HUES6 (cell line): ENCODE measurements at regions not wholly inside any gene's neighbourhood (a gene's known extent, or its start where the extent isn't known, plus 50 kb on each side); places are given as distances from the start of the nearest gene placed in this dataset.

Experiments used
- H3K27ac ChIP-seq: 2 replicates; pipeline ENCODE4 v1.7.0; 2013; ENCODE audit warnings: low read depth, mild to moderate bottlenecking, low read length, inconsistent platforms
- H3K27me3 ChIP-seq: 2 replicates; pipeline ENCODE4 v1.6.1; 2013; ENCODE audit warnings: low read length; ENCODE audit not compliant: control insufficient read depth, insufficient read depth
- H3K36me3 ChIP-seq: 2 replicates; pipeline ENCODE4 v1.6.1; 2013; ENCODE audit warnings: low read length; ENCODE audit not compliant: control insufficient read depth, insufficient read depth
- H3K4me1 ChIP-seq: 2 replicates; pipeline ENCODE4 v1.6.1; 2013; ENCODE audit warnings: low read length; ENCODE audit not compliant: control insufficient read depth, insufficient read depth
- H3K4me3 ChIP-seq: 2 replicates; pipeline ENCODE4 v1.5.1; 2013; ENCODE audit warnings: low read depth, low read length
- H3K9ac ChIP-seq: one replicate; pipeline ENCODE4 v1.6.1; 2013; ENCODE audit warnings: mild to moderate bottlenecking, low read length
- H3K9me3 ChIP-seq: 2 replicates; pipeline ENCODE4 v1.6.1; 2013; ENCODE audit warnings: low read depth, low read length; ENCODE audit not compliant: control insufficient read depth, insufficient read depth

GRCh38 chr4:180766944-180767729 lies 1476.1 kb upstream of the TENM3 start:
- Histone ChIP-seq H3K9ac (no peak overlapping the region), H3K36me3 (no peaks in the 10 kb centered on the region), H3K4me3 (peak overlapping the region; percentile 18; the same call in 1 of the 2 replicates), H3K27ac (no peak overlapping the region), H3K27me3 (no peaks in the 10 kb centered on the region), H3K9me3 (no peaks in the 10 kb centered on the region; the same call in 1 of the 2 replicates), H3K4me1 (peaks cover 38% of the 10 kb centered on the region)

- H3K36me3 ChIP-seq, result no peaks in the 10 kb centered on the region
- no peaks in the 10 kb centered on the region; the same call in 1 of the 2 replicates for H3K9me3 ChIP-seq
- H3K4me3 ChIP-seq, result no peak overlapping the region
- no peaks in the 10 kb centered on the region for H3K27me3 ChIP-seq
- H3K27ac ChIP-seq, result no peak overlapping the region
- H3K9ac ChIP-seq, result no peak overlapping the region
- peaks cover 38% of the 10 kb centered on the region for H3K4me1 ChIP-seq
These were observed 1474.6 kb upstream of the TENM3 start for GRCh38 chr4:180768610-180769009.

GRCh38 chr4:180769791-180770190 lies 1473.4 kb upstream of the TENM3 start:
- peaks cover 5% of the 10 kb centered on the region; the same call in 1 of the 2 replicates for H3K9me3 ChIP-seq
- no peak overlapping the region for H3K27ac ChIP-seq
- H3K36me3 ChIP-seq, result no peaks in the 10 kb centered on the region
- H3K27me3 ChIP-seq, result no peaks in the 10 kb centered on the region
- H3K9ac ChIP-seq, result no peak overlapping the region
- H3K4me3 ChIP-seq, result no peak overlapping the region
- peaks cover 38% of the 10 kb centered on the region for H3K4me1 ChIP-seq

- H3K36me3 ChIP-seq, result no peaks in the 10 kb centered on the region
- no peak overlapping the region for H3K9ac ChIP-seq
- H3K4me1 ChIP-seq, result peaks cover 38% of the 10 kb centered on the region
- H3K9me3 ChIP-seq, result peaks cover 5% of the 10 kb centered on the region; the same call in 1 of the 2 replicates
- no peaks in the 10 kb centered on the region for H3K27me3 ChIP-seq
- H3K4me3 ChIP-seq, result no peak overlapping the region
- no peak overlapping the region for H3K27ac ChIP-seq
These were observed 1472.9 kb upstream of the TENM3 start for GRCh38 chr4:180770265-180770664.

DNA sequence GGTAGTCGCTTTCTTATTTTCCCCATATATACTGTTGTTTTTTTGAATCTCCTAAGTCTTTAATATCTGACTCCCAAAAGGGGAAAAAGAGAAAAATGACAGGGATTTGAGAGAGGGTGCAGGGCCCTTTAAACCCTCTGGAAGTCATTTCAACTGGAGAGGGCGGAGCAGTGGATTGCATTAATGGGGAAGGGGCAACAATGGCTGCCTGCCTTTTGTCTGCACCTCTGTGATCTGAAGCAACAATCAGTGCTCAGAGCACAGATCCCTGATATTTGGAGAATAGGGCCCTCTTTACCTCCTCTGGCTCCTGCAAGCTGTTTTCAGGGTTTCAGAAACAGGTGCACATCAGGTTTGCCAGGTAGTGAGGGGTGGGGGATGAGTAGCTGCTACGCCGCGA lies 1458.3 kb upstream of the TENM3 start:
- Histone ChIP-seq H3K9me3 (no peaks in the 10 kb centered on the region), H3K36me3 (no peaks in the 10 kb centered on the region), H3K27ac (no peak overlapping the region), H3K27me3 (no peaks in the 10 kb centered on the region), H3K9ac (no peak overlapping the region), H3K4me3 (no peak overlapping the region), H3K4me1 (no peaks in the 10 kb centered on the region)

DNA sequence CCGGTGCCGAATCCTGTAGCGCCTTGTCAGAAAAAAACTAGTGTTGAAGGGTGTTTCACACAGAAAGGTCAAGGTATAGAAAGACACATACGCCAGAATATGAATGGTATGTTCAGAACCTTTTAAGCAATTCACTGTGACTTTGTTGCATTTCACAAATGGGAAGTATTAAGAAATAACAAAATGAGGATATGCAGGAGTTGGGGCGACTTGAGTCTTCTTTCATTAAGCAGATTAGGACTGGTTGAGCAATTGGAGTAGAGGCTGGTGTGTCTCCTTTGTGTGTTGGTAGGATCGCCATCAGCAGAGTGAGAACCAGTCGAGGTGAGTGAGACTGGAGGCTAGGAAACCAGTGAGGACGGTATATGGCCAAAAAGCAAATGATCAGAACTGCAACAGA lies 1454.5 kb upstream of the TENM3 start:
- Histone ChIP-seq H3K4me3 (no peak overlapping the region), H3K9me3 (no peaks in the 10 kb centered on the region), H3K9ac (no peak overlapping the region), H3K36me3 (no peaks in the 10 kb centered on the region), H3K4me1 (peaks cover 8% of the 10 kb centered on the region), H3K27me3 (no peaks in the 10 kb centered on the region), H3K27ac (no peak overlapping the region)

- H3K9ac ChIP-seq, result no peak overlapping the region
- H3K27ac ChIP-seq, result no peak overlapping the region
These were observed 1453.3 kb upstream of the TENM3 start for GRCh38 chr4:180789929-180790328.

DNA sequence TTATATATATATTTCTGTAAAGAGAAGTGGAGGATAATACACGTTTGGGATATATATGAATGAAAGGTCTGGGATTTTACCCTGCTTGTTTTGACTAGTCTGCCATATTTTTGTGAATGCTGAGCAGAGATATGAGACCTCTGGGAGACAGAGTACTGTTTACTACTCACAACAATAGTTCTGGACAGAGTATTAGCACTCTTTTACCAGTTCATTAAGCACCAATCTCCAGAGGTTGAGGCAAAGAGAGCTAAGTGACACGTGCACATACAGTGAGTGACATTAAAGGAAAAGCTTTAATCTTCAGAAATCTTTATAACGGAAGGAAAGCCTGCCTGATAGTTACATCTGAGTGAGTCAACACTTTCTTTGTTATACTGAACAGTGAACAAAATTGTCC lies 1452.7 kb upstream of the TENM3 start:
- Histone ChIP-seq H3K27ac (no peak overlapping the region), H3K4me1 (peaks cover 8% of the 10 kb centered on the region), H3K27me3 (no peaks in the 10 kb centered on the region), H3K9ac (no peak overlapping the region), H3K36me3 (no peaks in the 10 kb centered on the region), H3K9me3 (no peaks in the 10 kb centered on the region), H3K4me3 (no peak overlapping the region)

More at GRCh38 chr4:180789929-180790328, 1453.3 kb upstream of the TENM3 start:
- Histone ChIP-seq H3K36me3 (no peaks in the 10 kb centered on the region), H3K9me3 (no peaks in the 10 kb centered on the region), H3K4me3 (no peak overlapping the region), H3K27me3 (no peaks in the 10 kb centered on the region), H3K4me1 (peaks cover 8% of the 10 kb centered on the region)

DNA sequence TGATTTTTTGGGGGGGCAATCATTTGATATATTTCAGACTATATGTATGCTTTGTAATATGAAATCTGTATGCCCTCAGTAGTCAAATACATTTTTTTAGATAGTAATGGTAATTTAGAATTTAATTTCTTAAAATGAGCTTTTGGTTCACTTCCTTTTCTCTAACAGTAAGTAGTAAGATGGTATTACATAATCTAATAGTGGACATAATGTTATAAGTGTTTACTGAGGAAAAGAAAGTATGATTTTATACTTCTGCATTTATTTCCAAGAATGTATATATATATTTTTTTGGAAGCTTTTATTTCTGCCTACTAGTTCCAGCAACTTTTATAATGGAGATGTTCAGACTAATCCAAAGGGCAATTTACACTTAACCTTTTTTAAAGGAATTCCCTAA lies 1450.7 kb upstream of the TENM3 start:
- Histone ChIP-seq H3K9me3 (no peaks in the 10 kb centered on the region), H3K27me3 (no peaks in the 10 kb centered on the region), H3K27ac (no peak overlapping the region), H3K9ac (no peak overlapping the region), H3K4me1 (peaks cover 8% of the 10 kb centered on the region), H3K4me3 (no peak overlapping the region), H3K36me3 (no peaks in the 10 kb centered on the region)

DNA sequence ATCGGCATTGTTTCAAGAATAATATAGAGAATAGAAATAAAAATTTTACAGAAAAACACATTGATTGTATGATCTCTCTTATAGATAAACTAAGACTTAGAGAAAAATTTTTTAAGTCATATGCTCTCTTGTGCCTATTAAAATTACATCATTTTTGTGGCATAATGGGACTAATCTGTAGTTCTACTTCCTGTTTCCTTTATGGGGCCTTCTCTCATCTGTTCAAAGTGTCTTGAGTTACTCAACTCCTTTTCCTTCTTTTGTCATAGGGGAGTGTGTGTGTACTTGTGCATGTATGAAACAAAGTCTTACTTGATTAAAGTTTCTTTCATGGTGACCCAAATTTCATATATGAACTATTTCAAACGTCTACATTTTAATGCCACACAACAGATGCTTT lies 1448.9 kb upstream of the TENM3 start:
- H3K27me3 ChIP-seq, result no peaks in the 10 kb centered on the region
- H3K36me3 ChIP-seq, result no peaks in the 10 kb centered on the region
- peaks cover 23% of the 10 kb centered on the region for H3K4me1 ChIP-seq
- H3K27ac ChIP-seq, result no peak overlapping the region
- no peak overlapping the region for H3K9ac ChIP-seq
- H3K9me3 ChIP-seq, result no peaks in the 10 kb centered on the region
- H3K4me3 ChIP-seq, result no peak overlapping the region

DNA sequence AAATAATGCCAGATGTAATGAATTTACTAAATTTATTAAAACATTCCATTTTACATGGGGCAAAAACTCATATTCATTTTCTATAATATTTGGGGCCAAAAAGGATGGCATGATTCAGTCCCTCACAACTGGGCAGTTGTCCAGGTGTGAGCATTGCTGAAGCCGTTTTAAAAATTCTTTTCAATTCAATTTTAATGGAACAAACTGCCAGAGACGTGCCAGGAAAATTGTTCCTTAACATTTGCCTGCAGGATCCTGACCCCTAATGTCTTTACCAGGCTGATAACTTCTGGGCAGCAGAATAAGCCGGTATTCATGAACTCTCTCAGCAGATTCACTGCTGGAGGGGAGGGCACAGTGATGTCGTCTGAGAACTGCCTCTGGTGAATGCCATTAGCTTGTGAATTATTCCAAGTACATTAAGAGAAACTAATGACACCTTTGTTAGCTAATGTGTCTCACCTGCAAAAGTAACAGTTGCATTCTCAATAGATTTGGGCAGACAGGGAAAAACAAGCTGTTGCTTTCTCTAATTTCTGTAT lies 1445.1 kb upstream of the TENM3 start:
- no peaks in the 10 kb centered on the region for H3K9me3 ChIP-seq
- H3K9ac ChIP-seq, result no peak overlapping the region
- H3K27me3 ChIP-seq, result no peaks in the 10 kb centered on the region
- H3K36me3 ChIP-seq, result no peaks in the 10 kb centered on the region
- H3K27ac ChIP-seq, result no peak overlapping the region
- no peak overlapping the region for H3K4me3 ChIP-seq
- H3K4me1 ChIP-seq, result peaks cover 27% of the 10 kb centered on the region
